ENCODE measurements at regions not wholly inside any gene's neighbourhood (a gene's known extent, or its start where the extent isn't known, plus 50 kb on each side); places are given as distances from the start of the nearest gene placed in this dataset.

GRCh38 chr6:119470893-119471542 is 121.5 kb upstream of the MAN1A1 start:
- no peak for DNase-seq (ENCODE audit: low spot score)
- H3K9me2 ChIP-seq (ENCODE audit: insufficient read depth, low read length): no peaks in the 10 kb centered on the region
- POLR2A ChIA-PET: interaction anchor here (1.2 to 1.7 kb wide), 3 partner anchors 12 to 35 kb away, joined by 3 to 8 read pairs (median 7); no protein-coding TSS in a partner anchor
- intact Hi-C loops (cut with micrococcal nuclease; ENCODE audit: unreplicated experiment): no loop called here
- H3K4me3 ChIP-seq (ENCODE audit: low read depth, low read length, poor library complexity, severe bottlenecking): no peak overlapping the region
- CTCF ChIA-PET (ENCODE audit: unreplicated experiment): no interaction called here
- no peaks in the 10 kb centered on the region for H3K79me2 ChIP-seq (ENCODE audit: insufficient read depth, low read depth, low read length)
- BruUV-seq (replicated peaks): no TSS peak
- H2AFZ ChIP-seq (ENCODE audit: low read length): peak overlapping the region; percentile 30; the same call in 1 of the 2 replicates
- no peak overlapping the region for H3K27ac ChIP-seq (ENCODE audit: low read depth, low read length, poor library complexity, severe bottlenecking)
- no peaks in the 10 kb centered on the region for H4K20me1 ChIP-seq (ENCODE audit: insufficient read depth, low read length)
- H3K36me3 ChIP-seq (ENCODE audit: insufficient read depth, low read length): peaks cover 8% of the 10 kb centered on the region; the same call in 1 of the 2 replicates
- TF ChIP-seq EZH2phosphoT487 (IDR thresholded peaks at IDR 0.05; ENCODE audit: borderline replicate concordance, low read depth, low read length): no peak
- no peak for TF ChIP-seq CTCF (conservative IDR thresholded peaks at IDR 0.05; ENCODE audit: low read length)
- peaks cover 21% of the 10 kb centered on the region; the same call in 1 of the 2 replicates for H3K9me3 ChIP-seq (ENCODE audit: low read length)
- peaks cover 7% of the 10 kb centered on the region for H3K4me1 ChIP-seq (ENCODE audit: insufficient read depth, low read length, poor library complexity, severe bottlenecking)
- H3K4me2 ChIP-seq (ENCODE audit: low read length): peak overlapping the region; percentile 10; the same call in 1 of the 2 replicates

DNA sequence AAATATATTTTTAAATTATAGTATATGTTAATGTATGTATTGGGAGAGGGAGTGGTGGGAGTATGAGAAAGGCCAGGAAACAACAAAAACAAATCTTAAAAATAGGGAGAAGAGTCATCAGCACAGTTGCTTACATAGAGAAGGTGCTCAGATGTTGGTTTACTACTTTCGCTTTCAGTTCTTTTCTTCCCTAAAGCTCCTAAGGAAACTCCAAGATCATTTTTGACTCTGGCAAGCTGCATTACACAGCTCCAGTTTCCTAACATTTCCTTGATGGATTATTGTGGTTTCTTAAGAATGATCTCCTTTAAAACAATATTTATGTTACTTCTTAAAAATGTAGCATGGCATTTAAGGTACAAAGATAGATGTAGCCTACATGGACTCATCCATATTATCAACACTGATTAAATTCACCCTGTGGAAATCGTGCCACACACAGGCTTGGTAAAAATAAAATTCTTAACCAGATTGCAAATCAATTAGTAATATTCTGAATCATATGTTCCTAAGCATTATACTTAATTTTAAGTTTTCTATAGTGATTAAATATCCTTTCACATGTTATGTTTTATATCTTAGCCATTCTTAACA is 118.0 kb upstream of the MAN1A1 start:
- POLR2A ChIA-PET: interaction anchor here (0.6 to 1.0 kb wide), 5 partner anchors 13 to 37 kb away, joined by 3 to 4 read pairs (median 3); no protein-coding TSS in a partner anchor
- no peaks in the 10 kb centered on the region for H3K79me2 ChIP-seq (ENCODE audit: insufficient read depth, low read depth, low read length)
- no TSS peak for BruUV-seq (replicated peaks)
- peaks cover 16% of the 10 kb centered on the region for H3K4me1 ChIP-seq (ENCODE audit: insufficient read depth, low read length, poor library complexity, severe bottlenecking)
- H2AFZ ChIP-seq (ENCODE audit: low read length): no peak overlapping the region; the same call in 1 of the 2 replicates
- CTCF ChIA-PET (ENCODE audit: unreplicated experiment): no interaction called here
- H3K9me2 ChIP-seq (ENCODE audit: insufficient read depth, low read length): no peaks in the 10 kb centered on the region
- H3K4me2 ChIP-seq (ENCODE audit: low read length): peak overlapping the region; percentile 43
- no peaks in the 10 kb centered on the region for H4K20me1 ChIP-seq (ENCODE audit: insufficient read depth, low read length)
- H3K4me3 ChIP-seq (ENCODE audit: low read depth, low read length, poor library complexity, severe bottlenecking): peak overlapping the region; percentile 20
- intact Hi-C loops (cut with micrococcal nuclease; ENCODE audit: unreplicated experiment): no loop called here
- H3K27ac ChIP-seq (ENCODE audit: low read depth, low read length, poor library complexity, severe bottlenecking): no peak overlapping the region
- TF ChIP-seq EZH2phosphoT487 (IDR thresholded peaks at IDR 0.05; ENCODE audit: borderline replicate concordance, low read depth, low read length): no peak
- no peak for TF ChIP-seq CTCF (conservative IDR thresholded peaks at IDR 0.05; ENCODE audit: low read length)
- peaks cover 19% of the 10 kb centered on the region; the same call in 1 of the 2 replicates for H3K9me3 ChIP-seq (ENCODE audit: low read length)
- H3K36me3 ChIP-seq (ENCODE audit: insufficient read depth, low read length): peaks cover 8% of the 10 kb centered on the region; the same call in 1 of the 2 replicates
- no peak for DNase-seq (ENCODE audit: low spot score)

GRCh38 chr6:119466226-119466625 is 116.7 kb upstream of the MAN1A1 start:
- Histone ChIP-seq H3K36me3 (ENCODE audit: insufficient read depth, low read length) (peaks cover 21% of the 10 kb centered on the region), H2AFZ (ENCODE audit: low read length) (peak overlapping the region; percentile 54; the same call in 1 of the 2 replicates), H4K20me1 (ENCODE audit: insufficient read depth, low read length) (no peaks in the 10 kb centered on the region), H3K4me3 (ENCODE audit: low read depth, low read length, poor library complexity, severe bottlenecking) (no peak overlapping the region), H3K9me3 (ENCODE audit: low read length) (peaks cover 20% of the 10 kb centered on the region; the same call in 1 of the 2 replicates), H3K4me1 (ENCODE audit: insufficient read depth, low read length, poor library complexity, severe bottlenecking) (peaks cover 16% of the 10 kb centered on the region), H3K9me2 (ENCODE audit: insufficient read depth, low read length) (no peaks in the 10 kb centered on the region), H3K79me2 (ENCODE audit: insufficient read depth, low read depth, low read length) (no peaks in the 10 kb centered on the region), H3K4me2 (ENCODE audit: low read length) (no peak overlapping the region), H3K27ac (ENCODE audit: low read depth, low read length, poor library complexity, severe bottlenecking) (no peak overlapping the region)
- no peak for DNase-seq (ENCODE audit: low spot score)
- ChIA-PET POLR2A (interaction anchor here (1.3 to 3.8 kb wide), 2 partner anchors 13 to 15 kb away, joined by 5 to 30 read pairs; no protein-coding TSS in a partner anchor), CTCF (ENCODE audit: unreplicated experiment) (no interaction called here)
- BruUV-seq (replicated peaks): no TSS peak
- no peak for TF ChIP-seq CTCF (conservative IDR thresholded peaks at IDR 0.05; ENCODE audit: low read length)
- no peak for TF ChIP-seq EZH2phosphoT487 (IDR thresholded peaks at IDR 0.05; ENCODE audit: borderline replicate concordance, low read depth, low read length)
- intact Hi-C loops (cut with micrococcal nuclease; ENCODE audit: unreplicated experiment): no loop called here
